ENCODE measurements at regions not wholly inside any gene's neighbourhood (a gene's known extent, or its start where the extent isn't known, plus 50 kb on each side); places are given as distances from the start of the nearest gene placed in this dataset.

DNA sequence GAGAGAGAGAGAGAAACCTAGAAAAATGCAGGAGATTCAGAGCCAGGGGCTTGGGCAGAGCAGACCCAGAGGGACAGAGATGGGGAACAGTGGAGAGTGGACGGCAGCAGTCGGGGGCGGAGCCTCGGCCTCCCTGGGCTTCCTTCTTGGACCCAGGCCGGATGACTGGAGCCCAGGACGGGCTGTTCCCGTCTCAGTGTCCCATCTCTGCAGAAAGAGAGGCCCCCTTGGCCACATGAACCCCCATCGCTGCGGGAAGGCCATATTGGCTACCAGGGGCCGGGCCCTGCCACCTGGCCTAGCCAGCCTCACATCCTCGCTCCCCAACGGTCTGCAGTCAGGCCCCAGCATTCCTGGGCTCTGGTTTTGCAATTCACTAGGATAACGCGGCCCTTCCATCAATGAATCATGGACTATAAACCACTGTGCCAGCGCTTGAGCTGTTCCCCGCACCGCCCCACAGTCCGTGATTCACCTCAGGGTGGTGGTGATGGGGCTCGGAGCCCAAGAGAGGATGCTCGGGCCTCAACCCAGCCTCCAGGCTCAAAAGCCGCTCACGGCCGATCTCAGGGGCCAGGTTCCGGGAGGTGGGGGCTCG, 116.5 kb downstream of the RFLNA start:
- TF ChIP-seq CTCF (IDR thresholded peaks at IDR 0.05; ENCODE audit: control insufficient read depth, extremely low read depth, insufficient read depth) = no peak
- no peak overlapping the region for H3K4me3 ChIP-seq (ENCODE audit: low read depth, low read length)
- no peak for DNase-seq (ENCODE audit: low read depth)

DNA sequence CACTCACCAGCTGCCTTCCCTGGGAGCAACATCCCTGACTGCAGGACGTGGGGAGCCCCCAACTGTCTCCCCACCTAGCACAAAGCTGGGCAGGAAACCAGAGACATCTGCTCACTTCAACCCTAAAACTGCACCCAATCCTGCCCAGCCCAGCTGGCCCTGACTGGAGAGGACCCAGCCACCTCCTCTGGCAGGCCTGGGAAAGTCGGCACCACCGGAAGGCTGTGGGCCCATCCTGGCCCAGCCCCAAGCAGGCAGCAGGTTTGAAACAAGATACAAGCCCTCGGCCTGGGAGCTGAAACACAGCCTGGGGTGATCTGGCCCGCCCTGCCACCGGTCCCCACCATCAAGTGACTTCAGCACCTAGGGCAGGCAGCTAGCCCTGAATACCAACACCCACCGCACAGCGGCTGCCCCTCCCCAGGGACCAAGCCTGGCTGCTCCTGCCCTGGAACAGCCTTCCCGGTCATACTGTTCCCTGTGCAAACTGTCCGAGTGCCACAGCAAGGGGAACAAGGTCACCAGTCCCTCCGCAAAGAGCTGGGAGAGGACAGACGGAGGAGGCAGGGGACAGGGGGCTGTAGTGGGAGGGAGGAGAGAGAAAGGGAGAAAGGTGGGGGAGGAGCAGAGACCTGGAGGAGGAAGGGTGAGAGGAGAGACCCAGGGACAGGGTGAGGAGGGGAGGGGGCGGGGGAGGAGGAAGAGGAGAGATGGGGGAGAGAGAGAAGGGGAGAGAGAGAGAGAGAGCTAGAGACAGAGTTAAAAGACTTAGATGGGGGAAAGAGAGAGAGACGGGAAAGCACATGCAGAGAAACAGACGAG, 115.7 kb downstream of the RFLNA start:
- no peak overlapping the region for H3K4me3 ChIP-seq (ENCODE audit: low read depth, low read length)
- no peak for DNase-seq (ENCODE audit: low read depth)
- no peak for TF ChIP-seq CTCF (IDR thresholded peaks at IDR 0.05; ENCODE audit: control insufficient read depth, extremely low read depth, insufficient read depth)

GRCh38 chr12:124408822-124409517, 114.1 kb downstream of the RFLNA start:
- H3K4me3 ChIP-seq (ENCODE audit: low read depth, low read length) = no peak overlapping the region
- DNase-seq (ENCODE audit: low read depth) = no peak
- TF ChIP-seq CTCF (IDR thresholded peaks at IDR 0.05; ENCODE audit: control insufficient read depth, extremely low read depth, insufficient read depth) = no peak

DNA sequence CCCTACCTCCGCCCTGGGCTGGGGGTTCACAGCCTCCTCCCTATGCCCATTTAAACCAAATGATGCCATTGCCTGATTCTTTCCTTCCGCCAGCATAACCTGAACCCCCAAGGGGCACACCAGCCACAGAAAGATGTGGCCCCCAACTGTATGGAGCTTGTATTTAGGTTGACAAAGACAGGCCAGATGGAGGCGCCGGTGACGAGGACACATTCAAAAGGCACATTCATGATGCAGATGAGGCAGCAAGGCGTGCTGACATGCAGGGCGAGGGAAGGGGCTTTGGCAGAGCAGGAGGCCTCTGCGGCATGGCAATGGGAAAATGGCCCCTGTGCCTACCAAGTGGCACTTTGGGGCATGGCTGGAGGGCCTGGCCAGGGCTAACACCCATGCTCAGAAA, 112.2 kb downstream of the RFLNA start:
- no peak for TF ChIP-seq CTCF (IDR thresholded peaks at IDR 0.05; ENCODE audit: control insufficient read depth, extremely low read depth, insufficient read depth)
- no peak for DNase-seq (ENCODE audit: low read depth)
- no peak overlapping the region for H3K4me3 ChIP-seq (ENCODE audit: low read depth, low read length)

DNA sequence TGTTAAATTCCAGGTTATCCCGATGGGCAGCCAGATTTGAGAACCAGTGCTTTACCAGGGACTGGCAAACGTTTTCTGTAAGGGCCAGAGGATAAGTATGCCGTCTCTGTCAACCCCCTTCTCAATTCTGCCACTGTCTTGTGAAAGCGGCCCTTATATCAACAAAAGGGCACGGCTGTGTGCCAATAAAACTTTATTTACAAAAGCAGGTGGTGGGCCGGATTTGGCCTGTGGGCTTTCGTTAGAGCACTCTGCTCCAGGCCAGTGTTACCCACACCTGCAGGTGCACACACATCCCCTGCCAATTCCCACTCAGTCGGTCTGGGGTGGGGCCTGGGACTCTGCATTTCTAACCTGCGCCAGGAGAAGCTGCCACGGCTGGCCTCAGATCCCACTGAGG, 111.2 kb downstream of the RFLNA start:
- no peak for TF ChIP-seq CTCF (IDR thresholded peaks at IDR 0.05; ENCODE audit: control insufficient read depth, extremely low read depth, insufficient read depth)
- peak; percentile 89 for DNase-seq (ENCODE audit: low read depth)
- no peak overlapping the region for H3K4me3 ChIP-seq (ENCODE audit: low read depth, low read length)

DNA sequence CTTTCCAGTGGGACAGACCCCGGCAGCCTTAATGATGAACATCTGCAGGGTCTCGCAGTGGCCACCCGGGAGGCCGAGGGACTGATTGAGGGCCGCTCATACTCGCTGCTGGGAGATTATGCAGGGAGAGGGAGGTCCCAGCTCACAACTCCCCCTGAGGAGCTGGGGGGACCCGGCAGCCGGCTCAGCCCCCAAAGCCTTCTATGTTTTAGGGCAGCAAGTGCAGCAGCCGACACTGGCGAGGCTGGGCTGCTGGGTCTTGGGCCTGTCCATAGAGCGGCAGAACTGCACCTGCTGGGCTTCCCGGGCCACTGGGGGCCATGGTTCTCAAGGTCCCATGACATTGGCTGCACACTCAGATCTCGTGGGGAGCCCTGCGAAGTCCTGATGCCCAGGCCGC, 110.7 kb downstream of the RFLNA start:
- no peak overlapping the region for H3K4me3 ChIP-seq (ENCODE audit: low read depth, low read length)
- DNase-seq (ENCODE audit: low read depth) = no peak
- no peak for TF ChIP-seq CTCF (IDR thresholded peaks at IDR 0.05; ENCODE audit: control insufficient read depth, extremely low read depth, insufficient read depth)

Measured in LNCaP clone FGC (cell line).